KBM-7 (cell line): ENCODE measurements at regions not wholly inside any gene's neighbourhood (a gene's known extent, or its start where the extent isn't known, plus 50 kb on each side); places are given as distances from the start of the nearest gene placed in this dataset.
A peak's percentile ranks its signal among the peaks of the same experiment; 100 is the strongest.

Experiments used
- DNase-seq: peaks from one replicate; pipeline ENCODE4 v3.0.0-alpha.2; 2015
- in situ Hi-C: fragments of 300-500 bp; cut with MboI; formaldehyde crosslinking; loops from 2 replicates; pipeline ENCODE4 v1.14.3; 2020; ENCODE audit warnings: low sequenced_read_pairs, low pct_unique_long_range_greater_than_20kb, mixed read lengths

DNA sequence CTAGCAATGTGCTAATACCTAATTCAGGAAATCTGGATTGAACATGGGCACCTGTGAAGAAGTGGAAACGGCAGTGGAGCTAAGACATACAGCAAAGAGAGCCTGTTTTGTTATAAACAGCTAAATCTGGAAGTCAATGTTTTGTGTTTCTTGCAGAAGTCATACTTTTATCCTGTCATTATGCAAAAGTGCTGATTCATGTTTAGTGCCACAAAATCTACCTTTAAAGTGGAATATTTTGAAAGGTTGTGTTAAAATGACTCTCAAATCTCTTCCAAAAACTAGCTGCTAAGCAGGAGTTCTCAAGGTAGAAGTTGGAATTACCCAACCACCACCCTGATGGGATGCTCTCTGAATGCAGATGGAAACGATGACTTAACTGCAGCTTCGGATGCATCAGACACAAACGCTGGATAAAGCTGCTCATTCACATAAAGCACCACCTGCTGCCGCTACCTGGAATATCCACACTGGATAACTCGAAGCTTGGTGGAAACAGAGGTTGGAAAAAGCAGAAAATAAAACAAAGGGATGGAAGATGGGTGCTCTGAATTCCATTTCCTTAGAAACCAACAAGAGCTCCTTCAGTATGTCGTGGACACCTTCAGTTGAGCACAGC, 132.6 kb upstream of the ZNF236 start:
- in situ Hi-C loops: loop anchor here (10.0 kb wide), 1 partner anchor 285 kb away; no protein-coding TSS in a partner anchor
- no peak for DNase-seq

DNA sequence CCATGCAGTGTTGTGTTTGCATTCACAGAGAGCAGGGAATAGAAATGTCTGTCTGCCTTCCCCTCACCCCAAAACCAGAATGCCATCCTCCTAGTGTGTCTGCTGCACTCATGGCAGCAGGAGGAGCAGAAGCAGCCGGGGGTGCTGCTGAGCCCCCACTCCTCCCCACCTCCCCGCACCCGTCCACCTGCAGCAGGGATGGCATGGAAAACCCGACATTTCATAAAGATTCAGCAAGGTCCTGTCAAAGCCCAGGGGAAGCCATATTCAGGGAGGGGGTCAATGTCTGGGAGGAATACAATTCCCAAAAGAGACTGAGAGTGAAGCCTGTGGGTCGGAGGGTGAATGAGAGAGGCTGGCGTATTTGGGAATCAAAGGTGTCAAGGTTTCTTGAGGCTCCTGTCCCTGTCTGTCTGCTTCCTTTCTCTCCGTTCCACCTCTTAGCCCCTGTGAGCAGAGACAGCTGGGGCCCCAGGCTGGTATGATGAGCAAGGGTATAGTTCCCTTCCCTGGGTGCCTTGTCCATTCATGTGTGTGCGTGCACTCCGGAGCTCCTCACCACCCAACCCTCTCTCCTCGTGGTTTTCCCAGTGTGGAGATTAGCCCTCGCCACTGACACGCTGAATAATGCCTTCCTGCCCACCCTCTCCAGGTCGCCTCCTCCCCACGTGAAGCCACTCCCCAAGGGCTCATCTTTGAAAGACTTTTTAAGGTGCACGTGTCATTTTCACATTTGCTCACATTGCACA, 133.5 kb upstream of the ZNF236 start:
- no peak for DNase-seq
- in situ Hi-C loops: no loop called here

DNA sequence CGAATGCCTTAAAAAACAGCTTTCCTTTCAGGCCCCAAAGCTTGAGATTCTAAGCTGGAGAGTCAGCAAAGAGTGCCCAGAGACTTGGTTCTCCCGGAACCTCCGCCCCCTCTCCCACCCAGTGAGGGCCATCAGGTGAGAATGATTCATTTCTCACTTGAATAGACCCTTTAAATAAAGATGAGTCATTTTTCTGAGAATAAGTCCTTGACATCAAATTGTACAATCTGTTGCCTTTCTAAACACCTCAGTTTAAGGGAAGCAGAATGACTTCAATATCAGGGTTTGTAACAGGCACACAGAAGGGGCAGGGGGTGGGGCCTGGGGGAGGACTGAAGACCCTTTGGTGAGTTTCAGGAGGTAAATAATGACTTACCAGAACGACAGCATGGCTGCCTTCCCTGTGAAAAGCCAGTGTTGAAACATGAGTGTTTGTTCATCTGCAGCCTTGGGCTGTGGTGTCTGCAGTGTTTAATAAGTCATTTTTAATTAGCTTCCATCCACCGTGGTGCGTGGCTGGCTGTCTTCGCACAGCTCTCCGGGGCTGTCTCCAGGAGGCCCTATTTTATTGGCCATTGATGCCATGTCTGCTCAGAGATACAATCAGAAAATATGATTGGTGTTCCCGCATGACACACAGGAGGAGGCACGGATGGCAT, 134.9 kb upstream of the ZNF236 start:
- in situ Hi-C loops: no loop called here
- DNase-seq: peak; percentile 9

DNA sequence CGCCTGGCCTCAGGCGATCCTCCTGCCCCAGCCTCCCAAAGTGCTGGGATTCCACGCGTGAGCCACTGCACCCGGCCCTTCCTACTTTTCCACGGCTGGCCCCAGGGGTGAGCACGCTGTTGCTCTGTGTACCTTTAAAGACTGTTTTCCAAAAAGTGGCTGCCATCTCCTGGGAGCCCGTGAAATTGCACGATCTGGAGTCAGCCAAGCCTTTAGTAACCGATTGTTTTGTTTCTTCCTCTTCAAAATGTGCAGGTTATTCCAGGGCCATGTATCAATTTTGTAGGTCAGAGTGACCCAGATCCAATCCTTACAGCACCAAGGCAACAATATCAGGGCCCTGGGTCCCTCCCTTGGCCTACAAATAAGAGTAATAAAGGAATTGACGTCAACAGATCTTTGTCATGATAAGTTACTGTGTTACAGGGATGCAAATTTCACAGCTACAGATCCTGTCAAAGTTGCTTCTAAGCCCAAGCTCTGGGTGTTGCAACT, 135.6 kb upstream of the ZNF236 start:
- peak; percentile 77 for DNase-seq
- in situ Hi-C loops: no loop called here

DNA sequence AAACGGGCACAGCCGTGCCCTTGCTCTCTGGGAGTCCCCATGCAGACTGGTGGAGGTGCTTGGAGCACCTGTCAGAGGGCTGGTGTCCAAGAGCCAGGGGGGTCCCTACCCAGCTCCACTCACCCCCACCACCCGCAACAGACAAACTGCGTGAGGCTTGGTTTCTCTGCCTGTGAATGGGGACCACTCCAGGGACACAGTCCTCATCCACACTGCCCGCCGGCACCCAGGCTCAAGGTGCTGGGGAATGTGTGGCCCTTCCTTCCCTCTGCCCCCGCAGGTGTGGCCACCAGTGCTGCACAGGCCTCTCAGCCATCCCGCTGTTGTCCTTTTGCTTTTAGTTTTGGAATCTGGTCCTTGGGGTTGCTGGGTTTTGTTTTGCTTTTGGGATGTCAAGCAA, 136.5 kb upstream of the ZNF236 start:
- DNase-seq: no peak
- in situ Hi-C loops: no loop called here

DNA sequence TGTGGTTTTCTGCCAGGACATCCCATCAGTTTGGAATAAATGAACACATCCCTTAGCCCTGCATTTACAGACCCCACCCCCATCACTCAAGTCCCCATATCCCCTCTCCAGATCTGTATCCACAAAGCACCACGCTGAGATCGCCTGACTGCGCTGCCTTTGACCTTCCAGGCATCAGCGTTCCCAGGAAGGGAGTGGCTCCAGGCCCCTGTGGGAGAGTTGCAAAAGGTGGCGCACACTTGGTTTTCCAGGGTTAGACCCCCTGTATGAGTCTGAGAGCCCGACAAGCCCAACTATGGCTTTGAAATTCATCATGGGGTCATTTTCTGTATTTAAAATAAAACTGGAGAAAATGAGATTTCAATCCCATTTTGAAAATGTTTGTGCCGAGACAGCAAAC, 137.0 kb upstream of the ZNF236 start:
- in situ Hi-C loops: no loop called here
- no peak for DNase-seq

DNA sequence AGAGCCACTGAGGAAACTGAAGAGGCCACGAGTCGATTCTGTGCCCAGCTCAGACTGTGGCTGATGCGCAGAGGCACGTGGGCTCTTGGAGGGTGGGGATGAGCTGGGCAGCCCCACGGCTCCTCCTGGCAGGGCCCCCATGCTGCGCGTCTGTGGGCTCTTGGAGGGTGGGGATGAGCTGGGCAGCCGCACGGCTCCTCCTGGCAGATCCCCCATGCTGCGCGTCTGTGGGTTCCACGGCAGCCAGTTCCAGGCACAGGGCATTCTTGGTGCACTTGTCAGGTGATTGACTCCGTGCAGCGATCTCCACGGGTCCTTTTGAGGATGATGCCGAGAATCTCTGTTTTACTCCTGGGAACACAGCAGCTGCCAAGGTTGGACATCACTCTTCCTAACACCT, 138.1 kb upstream of the ZNF236 start:
- in situ Hi-C loops: no loop called here
- DNase-seq: no peak

DNA sequence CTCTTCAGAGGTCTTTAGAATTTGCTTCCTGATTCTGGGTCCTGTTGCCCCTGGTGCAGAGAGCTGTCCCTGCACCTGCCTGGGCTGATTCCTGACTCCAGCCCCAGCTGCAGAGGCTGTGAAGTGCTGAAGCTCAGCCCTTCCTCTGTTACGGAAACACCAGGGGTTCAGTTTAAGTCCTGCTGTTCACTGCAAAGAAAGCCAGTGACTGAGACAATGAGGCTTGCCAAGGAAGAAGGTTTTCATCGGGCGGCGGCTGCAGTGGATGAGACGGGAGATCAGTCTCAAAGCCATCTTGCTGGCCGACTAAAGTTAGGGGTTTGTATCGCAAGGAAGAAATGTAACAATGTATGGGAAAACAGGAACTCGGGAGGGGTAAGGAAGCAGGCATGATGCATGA, 142.4 kb upstream of the ZNF236 start:
- peak; percentile 4 for DNase-seq
- in situ Hi-C loops: no loop called here

DNA sequence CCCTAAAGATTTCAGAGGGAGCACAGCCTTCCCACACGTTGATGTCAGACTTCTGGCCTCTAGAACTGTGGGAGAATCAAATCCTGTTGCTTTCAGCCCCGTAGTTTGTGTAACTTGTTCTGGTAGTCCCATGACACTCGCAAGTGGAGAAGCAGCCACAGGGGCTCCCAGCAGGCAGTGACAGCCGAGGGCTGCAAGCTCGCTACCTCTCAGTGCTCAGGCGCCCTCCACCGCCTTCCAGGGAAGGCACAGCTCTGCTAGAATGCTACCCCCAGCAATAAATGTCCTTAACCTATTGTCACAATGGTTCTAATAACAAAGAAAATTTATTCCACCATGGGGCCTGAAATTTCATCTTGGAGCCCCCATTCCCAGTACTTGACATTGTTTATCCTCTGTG, 143.1 kb upstream of the ZNF236 start:
- in situ Hi-C loops: no loop called here
- DNase-seq: no peak

DNA sequence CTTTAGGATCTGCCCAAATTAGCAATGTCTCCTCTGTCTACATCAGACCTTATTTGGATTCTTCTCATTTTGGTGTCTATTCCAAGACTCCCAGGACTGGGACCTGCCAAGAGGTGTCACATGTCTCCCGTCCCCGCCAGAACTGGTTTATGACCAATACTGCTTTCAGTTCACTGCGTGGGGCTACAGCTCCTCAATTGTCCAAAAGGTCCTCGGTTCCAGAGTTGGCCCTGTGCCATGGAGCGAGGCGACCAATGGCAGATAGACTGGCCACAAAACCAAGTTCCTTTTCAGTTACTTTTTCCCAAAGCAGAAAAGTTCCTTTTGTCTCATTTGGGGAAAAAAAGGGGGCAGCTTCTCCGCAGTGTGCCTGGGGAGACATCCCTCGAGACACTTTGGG, 144.1 kb upstream of the ZNF236 start:
- in situ Hi-C loops: no loop called here
- no peak for DNase-seq

DNA sequence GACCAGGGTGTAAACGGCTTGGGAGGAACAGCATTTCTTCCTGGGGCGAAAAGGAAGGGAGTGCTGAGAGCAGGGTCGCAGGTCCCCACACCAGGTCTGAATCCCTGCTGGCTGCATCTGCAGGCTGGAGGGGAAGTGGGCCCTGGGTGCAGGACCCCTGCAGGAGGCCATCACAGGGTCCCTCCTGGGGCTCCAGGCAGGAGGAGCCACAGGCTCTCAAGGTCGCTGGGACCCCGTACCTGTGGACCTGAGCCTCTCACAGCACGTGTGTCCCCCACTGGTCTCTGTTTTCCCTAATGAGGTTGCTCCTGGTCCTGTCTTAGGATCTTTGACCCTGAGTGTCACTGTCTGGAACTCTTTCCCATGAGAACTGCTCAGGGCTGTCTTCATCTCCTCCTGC, 147.8 kb upstream of the ZNF236 start:
- DNase-seq: no peak
- in situ Hi-C loops: no loop called here

DNA sequence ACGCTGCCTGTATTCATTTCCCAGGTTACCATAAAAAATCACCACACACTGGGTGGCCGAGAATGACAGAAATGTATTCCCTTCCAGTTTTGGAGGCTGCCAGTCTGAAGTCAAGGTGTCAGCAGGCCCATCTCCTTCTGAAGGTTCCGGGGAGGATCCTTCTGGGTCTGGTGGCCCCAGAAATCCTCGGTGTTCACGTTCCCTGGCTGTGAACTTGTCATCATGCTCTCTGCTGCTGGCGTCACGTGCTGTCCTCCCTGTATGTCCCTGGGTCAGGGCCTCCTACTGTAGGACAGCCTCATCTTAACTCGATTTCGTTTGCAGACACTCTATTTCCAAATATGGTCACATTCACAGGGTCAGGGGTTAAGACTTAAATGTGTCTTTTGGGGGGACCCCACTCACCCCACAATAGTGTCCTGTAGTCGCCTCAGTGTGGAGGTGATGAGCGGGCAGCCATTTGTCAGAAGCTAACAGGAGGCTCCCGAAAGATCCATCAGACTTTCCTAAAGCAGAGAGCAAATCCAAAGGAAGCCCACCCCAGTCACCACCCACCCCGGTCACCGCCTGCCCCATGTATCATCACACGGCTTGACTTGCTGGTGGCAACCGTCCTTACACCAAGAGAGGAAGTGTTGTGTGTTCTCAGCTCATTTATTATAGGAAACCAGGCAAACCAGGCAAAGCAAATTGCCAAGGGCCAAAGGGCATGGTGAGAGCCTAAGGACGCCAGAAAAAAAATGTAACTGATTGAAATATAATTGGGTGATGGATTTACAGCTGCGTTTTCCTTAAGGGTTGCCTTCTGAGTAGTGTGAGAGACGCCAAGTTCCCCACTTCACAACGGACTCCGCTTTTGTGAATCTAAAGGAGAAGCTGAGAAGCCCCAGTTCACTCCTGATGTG, 148.8 kb upstream of the ZNF236 start:
- DNase-seq: no peak
- in situ Hi-C loops: no loop called here

DNA sequence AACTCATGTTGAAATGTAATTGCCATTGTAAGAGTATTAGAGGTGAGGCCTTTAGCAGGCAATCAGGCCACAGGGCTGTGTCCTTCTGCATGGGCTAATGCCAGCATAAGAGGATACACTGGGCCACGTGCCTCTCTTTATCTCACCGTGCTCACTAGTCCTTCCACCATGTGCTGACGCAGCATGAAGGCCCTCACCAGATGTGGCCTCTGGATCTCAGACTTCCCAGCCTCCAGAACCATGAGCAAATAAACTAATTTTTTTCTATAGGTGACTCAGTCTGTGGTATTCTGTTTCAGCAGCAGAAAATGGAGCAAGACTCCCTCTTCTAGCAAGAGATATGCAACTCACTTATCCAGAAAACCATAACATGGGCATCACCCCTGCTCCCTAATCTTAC, 149.7 kb upstream of the ZNF236 start:
- in situ Hi-C loops: no loop called here

DNA sequence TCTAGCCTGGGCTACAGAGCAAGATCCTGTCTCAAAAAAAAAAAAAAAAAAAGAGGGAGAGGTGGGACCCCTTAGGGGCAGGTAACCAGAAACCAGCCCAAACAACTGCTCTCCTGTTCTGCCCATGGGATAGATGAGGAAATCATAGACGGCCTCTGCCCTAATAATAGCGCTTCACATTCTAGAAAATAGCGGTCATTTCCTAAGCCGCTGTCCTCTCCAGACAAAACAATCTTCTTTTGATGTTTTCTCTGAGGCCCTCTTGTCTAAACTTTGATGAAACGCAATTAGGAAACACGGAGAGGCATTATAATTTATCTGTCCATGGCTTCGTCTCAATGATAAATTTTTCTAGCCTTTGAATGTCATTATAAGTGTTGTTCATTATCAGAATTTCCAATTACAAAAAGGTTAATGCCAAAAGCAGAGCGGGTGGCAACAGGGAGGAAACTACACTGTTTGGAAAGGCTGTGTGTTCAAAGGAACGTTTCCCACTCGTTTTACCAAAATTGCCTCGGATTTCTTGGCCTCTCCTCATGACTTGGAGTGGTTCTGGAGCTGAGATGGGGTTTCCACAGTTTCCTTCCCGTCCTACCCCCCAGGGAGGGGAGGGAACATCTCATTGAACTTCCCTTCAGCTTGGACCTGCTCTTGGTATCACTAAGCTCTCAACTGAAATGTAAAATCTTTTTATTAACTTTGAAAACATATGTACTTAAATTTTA, 151.6 kb upstream of the ZNF236 start:
- in situ Hi-C loops: no loop called here
- DNase-seq: no peak

More for the DNA sequence above, 149.7 kb upstream of the ZNF236 start:
- DNase-seq: no peak

DNA sequence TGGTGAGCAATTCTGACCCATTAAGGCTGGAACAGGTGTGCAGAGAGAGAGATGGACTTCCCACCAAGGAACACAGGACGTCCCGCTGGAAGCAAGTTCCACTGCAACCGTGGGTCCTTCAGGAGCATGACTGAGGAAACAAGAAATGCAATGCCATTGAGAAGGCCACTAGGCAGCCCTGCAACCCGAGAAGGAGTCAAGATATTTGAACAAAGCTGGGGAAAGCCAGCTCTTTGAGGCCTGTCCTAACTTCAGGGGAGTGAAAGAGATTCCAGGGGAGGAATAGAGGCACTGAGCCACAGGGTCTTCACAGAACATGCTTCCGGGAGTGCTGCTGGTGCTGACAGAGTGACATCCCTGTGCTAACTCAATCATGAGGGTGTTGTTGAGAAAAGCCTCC, 153.8 kb upstream of the ZNF236 start:
- in situ Hi-C loops: no loop called here
- no peak for DNase-seq

DNA sequence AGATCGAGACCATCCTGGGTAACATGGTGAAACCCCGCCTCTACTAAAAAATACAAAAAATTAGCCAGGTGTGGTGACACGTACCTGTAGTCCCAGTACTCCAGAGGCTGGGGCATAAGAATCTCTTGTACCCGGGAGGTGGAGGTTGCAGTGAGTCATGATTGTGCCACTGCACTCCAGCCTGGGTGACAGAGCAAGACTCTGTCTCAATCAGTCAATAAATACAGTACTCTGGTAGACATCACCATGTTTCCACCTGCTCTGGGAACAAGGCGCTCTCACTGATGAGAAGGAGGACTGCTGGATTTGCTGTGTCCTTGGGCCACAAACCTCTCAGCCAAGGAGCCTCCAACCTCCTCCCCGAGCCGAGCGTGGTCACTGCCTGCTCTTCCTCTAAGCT, 154.2 kb upstream of the ZNF236 start:
- in situ Hi-C loops: no loop called here
- no peak for DNase-seq

DNA sequence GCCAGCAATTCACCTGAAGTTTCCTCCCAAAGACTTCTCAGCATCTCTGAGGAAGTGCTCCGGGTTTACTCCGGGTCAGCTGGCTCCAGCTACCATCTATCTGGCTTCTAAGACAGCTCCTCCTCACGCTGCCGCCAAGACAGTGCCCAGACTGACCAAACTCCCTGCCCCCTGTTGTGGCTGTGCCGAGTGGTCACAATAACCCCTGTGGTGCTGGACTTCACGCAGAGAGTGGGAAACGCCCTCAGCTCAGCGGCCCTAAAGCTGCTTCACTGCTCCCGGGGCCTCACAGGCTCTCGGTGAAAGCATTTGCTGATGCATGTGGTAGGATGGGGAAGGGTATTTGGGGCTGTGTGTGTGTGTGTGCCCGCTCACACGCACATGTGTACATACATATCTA, 154.8 kb upstream of the ZNF236 start:
- in situ Hi-C loops: no loop called here
- DNase-seq: no peak

DNA sequence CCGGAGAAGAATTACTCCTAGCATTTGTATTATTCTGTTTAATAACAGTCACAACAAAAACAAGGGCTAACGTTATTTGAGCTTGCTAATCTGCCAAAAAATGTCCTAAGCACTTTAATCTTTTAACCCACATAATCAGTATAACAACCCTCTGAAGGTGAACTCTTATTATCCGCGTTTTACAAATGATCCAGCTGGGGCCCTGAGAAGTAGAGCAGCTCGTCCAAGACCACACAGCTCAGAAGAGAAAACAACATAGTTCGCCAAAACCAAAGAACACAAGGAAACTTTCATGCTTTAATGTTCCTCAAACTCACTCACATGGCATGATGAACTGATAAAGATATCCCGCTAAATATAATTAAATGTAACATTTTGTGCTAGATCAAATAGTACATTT, 159.7 kb upstream of the ZNF236 start:
- DNase-seq: no peak
- in situ Hi-C loops: no loop called here
